H9 (cell line): ENCODE measurements at regions not wholly inside any gene's neighbourhood (a gene's known extent, or its start where the extent isn't known, plus 50 kb on each side); places are given as distances from the start of the nearest gene placed in this dataset.

Experiments
- DNase-seq: peaks from one replicate; pipeline ENCODE4 v3.0.0-alpha.2; 2017
- H2AFZ ChIP-seq: one replicate; pipeline ENCODE4 v1.6.1; 2013; ENCODE audit warnings: mild to moderate bottlenecking, low read length, control low read depth, moderate library complexity
- H2AK5ac ChIP-seq: 2 replicates; pipeline ENCODE4 v1.6.1; 2013; ENCODE audit warnings: low read length, control low read depth, mixed read lengths; ENCODE audit not compliant: insufficient read length
- H2BK120ac ChIP-seq: one replicate; pipeline ENCODE4 v1.6.1; 2013; ENCODE audit warnings: low read depth, mild to moderate bottlenecking, low read length, control low read depth, inconsistent platforms; ENCODE audit not compliant: poor library complexity, severe bottlenecking
- H2BK12ac ChIP-seq: 2 replicates; pipeline ENCODE4 v1.6.1; 2013; ENCODE audit warnings: low read length, control low read depth, mixed read lengths, low read depth; ENCODE audit not compliant: insufficient read length
- H2BK15ac ChIP-seq: 2 replicates; pipeline ENCODE4 v1.6.1; 2013; ENCODE audit warnings: low read depth, low read length, control low read depth
- H2BK20ac ChIP-seq: one replicate; pipeline ENCODE4 v1.6.1; 2013; ENCODE audit warnings: low read depth, mild to moderate bottlenecking, low read length, control low read depth, inconsistent platforms; ENCODE audit not compliant: poor library complexity, severe bottlenecking
- H2BK5ac ChIP-seq: 2 replicates; pipeline ENCODE4 v1.6.1; 2013; ENCODE audit warnings: low read length, control low read depth, mixed read lengths; ENCODE audit not compliant: insufficient read length
- H3K14ac ChIP-seq: 2 replicates; pipeline ENCODE4 v1.6.1; 2013; ENCODE audit warnings: low read length, control low read depth; ENCODE audit not compliant: insufficient read depth
- H3K18ac ChIP-seq: 2 replicates; pipeline ENCODE4 v1.6.1; 2013; ENCODE audit warnings: low read depth, mild to moderate bottlenecking, mixed read lengths, low read length, control low read depth; ENCODE audit not compliant: insufficient read length
- H3K23ac ChIP-seq: 2 replicates; pipeline ENCODE4 v1.6.1; 2013; ENCODE audit warnings: low read length, control low read depth, mixed read lengths, low read depth; ENCODE audit not compliant: insufficient read length
- H3K23me2 ChIP-seq: 2 replicates; pipeline ENCODE4 v1.6.1; 2013; ENCODE audit warnings: low read depth, mild to moderate bottlenecking, mixed read lengths, low read length, control low read depth; ENCODE audit not compliant: insufficient read length, poor library complexity, severe bottlenecking
- H3K27ac ChIP-seq: 2 replicates; pipeline ENCODE4 v1.5.1; 2013; ENCODE audit warnings: low read length, control low read depth, mixed read lengths, low read depth; ENCODE audit not compliant: insufficient read length
- H3K27me3 ChIP-seq: 2 replicates; pipeline ENCODE4 v1.6.1; 2013; ENCODE audit warnings: low read length, control low read depth, inconsistent platforms; ENCODE audit not compliant: insufficient read depth
- H3K4ac ChIP-seq: 2 replicates; pipeline ENCODE4 v1.6.1; 2013; ENCODE audit warnings: low read depth, mild to moderate bottlenecking, control low read depth, inconsistent platforms, low read length, moderate library complexity
- H3K4me1 ChIP-seq: 2 replicates; pipeline ENCODE4 v1.6.1; 2013; ENCODE audit warnings: low read length, control low read depth, inconsistent platforms; ENCODE audit not compliant: insufficient read depth
- H3K4me2 ChIP-seq: 2 replicates; pipeline ENCODE4 v1.6.1; 2013; ENCODE audit warnings: low read length, control low read depth, mixed read lengths; ENCODE audit not compliant: insufficient read length, insufficient read depth
- H3K56ac ChIP-seq: 2 replicates; pipeline ENCODE4 v1.6.1; 2013; ENCODE audit warnings: low read depth, mild to moderate bottlenecking, mixed read lengths, low read length, control low read depth; ENCODE audit not compliant: insufficient read length
- H3K79me1 ChIP-seq: 2 replicates; pipeline ENCODE4 v1.6.1; 2013; ENCODE audit warnings: low read depth, mild to moderate bottlenecking, moderate library complexity, low read length, control low read depth, inconsistent platforms; ENCODE audit not compliant: insufficient read depth, poor library complexity, severe bottlenecking
- H3K79me2 ChIP-seq: 2 replicates; pipeline ENCODE4 v1.6.1; 2013; ENCODE audit warnings: low read length, control low read depth, inconsistent platforms; ENCODE audit not compliant: insufficient read depth
- H3K9ac ChIP-seq: 2 replicates; pipeline ENCODE4 v1.6.1; 2013; ENCODE audit warnings: low read length, control low read depth, mixed read lengths; ENCODE audit not compliant: insufficient read length; ENCODE audit errors: extremely low read depth
- H3K9me3 ChIP-seq: one replicate; pipeline ENCODE4 v1.6.1; 2013; ENCODE audit warnings: low read depth, low read length, inconsistent platforms; ENCODE audit not compliant: control insufficient read depth
- H3T11ph ChIP-seq: one replicate; pipeline ENCODE4 v1.6.1; 2013; ENCODE audit warnings: mild to moderate bottlenecking, low read length, control low read depth, inconsistent platforms
- H4K20me1 ChIP-seq: one replicate; pipeline ENCODE4 v1.6.1; 2013; ENCODE audit not compliant: control insufficient read depth, insufficient read length, insufficient read depth
- H4K5ac ChIP-seq: 2 replicates; pipeline ENCODE4 v1.6.1; 2013; ENCODE audit warnings: low read depth, mild to moderate bottlenecking, mixed read lengths, low read length, control low read depth; ENCODE audit not compliant: insufficient read length
- H4K8ac ChIP-seq: replicated peaks from 2 replicates; pipeline ENCODE4 v1.6.1; 2013; ENCODE audit warnings: low read length, control low read depth, mixed read lengths, low read depth; ENCODE audit not compliant: insufficient read length
- H4K91ac ChIP-seq: 2 replicates; pipeline ENCODE4 v1.6.1; 2013; ENCODE audit warnings: low read depth, mild to moderate bottlenecking, moderate library complexity, mixed read lengths, low read length, control low read depth; ENCODE audit not compliant: insufficient read length
- H3K27ac Mint-ChIP-seq, 3 experiments: 2 replicates in 2 of 3; 3 replicates in 1 of 3; pipeline ENCODE4 v1.8.0; 2020 to 2021; ENCODE audit warnings: mixed read lengths in 3 of 3, mild to moderate bottlenecking in 1 of 3, moderate library complexity in 1 of 3
- H3K27me3 Mint-ChIP-seq: 2 replicates; pipeline ENCODE4 v1.8.0; 2021; ENCODE audit warnings: low read depth, mild to moderate bottlenecking, moderate library complexity, mixed read lengths
- H3K36me3 Mint-ChIP-seq, 3 experiments: 2 replicates in 2 of 3; 3 replicates in 1 of 3; pipeline ENCODE4 v1.8.0; 2020 to 2021; ENCODE audit warnings: low read depth in 3 of 3, mixed read lengths in 3 of 3; ENCODE audit not compliant: insufficient read depth in 1 of 3
- H3K4me1 Mint-ChIP-seq, 2 experiments: 2 replicates each; pipeline ENCODE4 v1.8.0; 2020; ENCODE audit warnings: mixed read lengths in 2 of 2
- H3K4me3 Mint-ChIP-seq, 2 experiments: 2 replicates in 1 of 2; 3 replicates in 1 of 2; pipeline ENCODE4 v1.8.0; 2020 to 2021; ENCODE audit warnings: mild to moderate bottlenecking in 2 of 2, mixed read lengths in 2 of 2, moderate library complexity in 1 of 2
- H3K9me3 Mint-ChIP-seq, 2 experiments: 2 replicates in 1 of 2; 3 replicates in 1 of 2; pipeline ENCODE4 v1.8.0; 2020; ENCODE audit warnings: mild to moderate bottlenecking in 2 of 2, mixed read lengths in 2 of 2, moderate library complexity in 1 of 2
- WGBS: extraction: QIAGEN DNeasy Blood & Tissue Kit; methylation state at CpG from one replicate; pipeline ENCODE4 v1.1.7; 2013; ENCODE audit warnings: missing lambda C conversion rate, low lambda C conversion rate, mixed read lengths; ENCODE audit not compliant: insufficient read length; ENCODE audit errors: extremely low coverage; 5-methylcytosine and 5-hydroxymethylcytosine counted together
- TF ChIP-seq, protein P1 (sequence below): fragments of 200-600 bp; sonication (generic); conservative IDR thresholded peaks from 3 replicates; pipeline ENCODE4 v1.8.0; 2021; ENCODE audit warnings: antibody characterized with exemption, mild to moderate bottlenecking

DNA sequence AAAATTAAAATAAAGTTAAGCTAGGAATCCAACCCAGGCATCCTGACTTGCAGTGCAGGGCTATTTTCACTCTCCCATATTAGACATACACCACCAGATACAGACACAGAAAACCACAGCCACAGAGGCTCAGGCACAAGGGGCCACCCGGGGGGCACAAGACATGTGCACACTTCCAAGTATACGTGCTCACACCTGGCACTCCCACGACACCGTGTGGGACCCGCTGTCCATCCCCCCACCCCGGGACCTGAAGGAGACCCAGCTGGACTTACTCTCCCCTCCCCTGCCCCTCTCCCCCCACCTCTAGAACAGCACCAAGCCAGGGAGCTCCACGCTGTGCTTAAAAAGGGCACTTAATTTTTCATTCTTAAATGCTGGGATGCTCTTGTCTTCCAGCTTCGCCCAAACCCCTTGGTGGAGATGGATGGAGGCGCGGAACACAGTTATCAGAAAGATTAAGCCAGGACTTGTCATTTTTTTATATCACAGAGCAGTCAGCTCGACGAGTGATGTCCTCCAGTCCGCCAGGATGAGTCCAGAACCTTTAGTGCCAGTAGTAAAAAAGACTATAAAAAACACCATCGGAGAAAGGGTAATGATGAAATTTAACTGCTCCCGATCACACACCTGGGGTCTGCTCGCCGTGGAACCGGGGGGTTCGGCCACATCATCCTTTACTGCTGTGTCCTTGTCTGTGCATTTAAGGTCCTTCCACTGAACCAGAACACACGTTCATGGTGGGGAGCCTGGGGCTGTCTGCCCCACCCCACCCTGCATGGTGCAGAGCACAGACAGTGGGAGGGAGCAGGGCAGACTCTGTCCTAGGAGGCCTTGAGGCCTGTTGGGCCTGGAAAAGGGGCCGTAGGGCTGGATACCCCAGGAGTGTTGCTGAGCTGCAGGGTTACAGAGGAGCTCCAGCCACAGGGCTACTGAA lies 73.3 kb upstream of the LHX1 start:
- H3K4me1 ChIP-seq = no peaks in the 10 kb centered on the region
- no peak overlapping the region for H2BK5ac ChIP-seq
- H3K79me1 ChIP-seq = no peaks in the 10 kb centered on the region
- H3K4ac ChIP-seq = no peak overlapping the region
- H3K79me2 ChIP-seq = no peaks in the 10 kb centered on the region
- no peaks in the 10 kb centered on the region for H4K20me1 ChIP-seq
- no peak overlapping the region for H3K18ac ChIP-seq
- H3T11ph ChIP-seq = no peak overlapping the region
- TF ChIP-seq, protein P1, sequence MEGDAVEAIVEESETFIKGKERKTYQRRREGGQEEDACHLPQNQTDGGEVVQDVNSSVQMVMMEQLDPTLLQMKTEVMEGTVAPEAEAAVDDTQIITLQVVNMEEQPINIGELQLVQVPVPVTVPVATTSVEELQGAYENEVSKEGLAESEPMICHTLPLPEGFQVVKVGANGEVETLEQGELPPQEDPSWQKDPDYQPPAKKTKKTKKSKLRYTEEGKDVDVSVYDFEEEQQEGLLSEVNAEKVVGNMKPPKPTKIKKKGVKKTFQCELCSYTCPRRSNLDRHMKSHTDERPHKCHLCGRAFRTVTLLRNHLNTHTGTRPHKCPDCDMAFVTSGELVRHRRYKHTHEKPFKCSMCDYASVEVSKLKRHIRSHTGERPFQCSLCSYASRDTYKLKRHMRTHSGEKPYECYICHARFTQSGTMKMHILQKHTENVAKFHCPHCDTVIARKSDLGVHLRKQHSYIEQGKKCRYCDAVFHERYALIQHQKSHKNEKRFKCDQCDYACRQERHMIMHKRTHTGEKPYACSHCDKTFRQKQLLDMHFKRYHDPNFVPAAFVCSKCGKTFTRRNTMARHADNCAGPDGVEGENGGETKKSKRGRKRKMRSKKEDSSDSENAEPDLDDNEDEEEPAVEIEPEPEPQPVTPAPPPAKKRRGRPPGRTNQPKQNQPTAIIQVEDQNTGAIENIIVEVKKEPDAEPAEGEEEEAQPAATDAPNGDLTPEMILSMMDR = no peak
- H3K9me3 ChIP-seq = no peaks in the 10 kb centered on the region
- H2BK120ac ChIP-seq = no peak overlapping the region
- no peak overlapping the region for H4K5ac ChIP-seq
- no peak overlapping the region for H3K23ac ChIP-seq
- H4K8ac ChIP-seq = no peak overlapping the region
- H3K27me3 ChIP-seq = no peaks in the 10 kb centered on the region
- H3K23me2 ChIP-seq = no peaks in the 10 kb centered on the region
- H4K91ac ChIP-seq = no peak overlapping the region
- no peak overlapping the region for H2BK15ac ChIP-seq
- no peak overlapping the region for H3K4me2 ChIP-seq
- H3K14ac ChIP-seq = no peak overlapping the region; the same call in 1 of the 2 replicates
- H3K27ac ChIP-seq = no peak overlapping the region
- H3K9ac ChIP-seq = no peak overlapping the region
- H2AFZ ChIP-seq = no peak overlapping the region
- Mint-ChIP-seq H3K4me3 (no peak overlapping the region), H3K36me3 (no peaks in the 10 kb centered on the region), H3K4me1 (peaks cover 7 to 31% of the 10 kb centered on the region in 2 experiments), H3K27ac (no peak overlapping the region; a peak in 1 of 7 replicates), H3K27me3 (peaks cover 6% of the 10 kb centered on the region), H3K9me3 (no peaks in the 10 kb centered on the region)
- no peak for DNase-seq
- H2BK12ac ChIP-seq = no peak overlapping the region
- no CpG with 5 or more reads among the region's 21 CpGs for WGBS
- no peak overlapping the region for H3K56ac ChIP-seq
- no peak overlapping the region for H2BK20ac ChIP-seq
- H2AK5ac ChIP-seq = no peak overlapping the region
